ENCODE measurements at regions not wholly inside any gene's neighbourhood (a gene's known extent, or its start where the extent isn't known, plus 50 kb on each side); places are given as distances from the start of the nearest gene placed in this dataset.

DNA sequence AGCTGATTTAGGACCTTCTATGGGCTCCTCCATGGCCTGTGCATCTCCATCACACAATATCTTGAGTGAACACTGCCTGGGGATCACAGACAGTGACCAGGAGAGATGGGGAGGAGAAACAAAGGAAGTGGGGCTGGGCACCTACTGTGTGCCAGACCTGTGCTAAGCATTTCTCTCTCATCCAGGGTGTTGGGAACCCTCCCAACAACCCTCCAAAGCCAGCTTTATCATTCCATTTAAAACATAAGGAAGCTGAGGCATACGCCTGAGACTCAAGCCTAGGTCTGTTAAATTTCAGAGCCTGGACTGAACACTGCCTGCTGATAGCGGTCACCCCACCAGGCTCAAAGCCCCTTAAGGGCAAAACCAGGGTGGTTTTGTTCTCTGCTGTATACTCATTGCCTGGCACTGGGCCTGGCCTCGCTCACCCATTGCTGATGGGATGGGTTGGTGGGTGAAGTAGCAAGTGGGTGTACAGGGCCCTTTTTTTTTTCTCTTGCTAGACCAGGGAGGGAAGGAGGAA is 130.1 kb downstream of the MN1 start:
- H3K27me3 ChIP-seq (ENCODE audit: insufficient read depth, low read length) = no peaks in the 10 kb centered on the region
- no peak overlapping the region for H2AFZ ChIP-seq (ENCODE audit: low read length)
- no peaks in the 10 kb centered on the region for H3K9me3 ChIP-seq (ENCODE audit: low read length)
- no peak overlapping the region for H3K27ac ChIP-seq (ENCODE audit: low read depth, low read length, poor library complexity, severe bottlenecking)
- no peak overlapping the region for H3K9ac ChIP-seq (ENCODE audit: low read length)
- H3K79me2 ChIP-seq (ENCODE audit: insufficient read depth, low read length) = no peaks in the 10 kb centered on the region
- no peaks in the 10 kb centered on the region for H4K20me1 ChIP-seq (ENCODE audit: insufficient read depth, low read length)
- H3K9me2 ChIP-seq (ENCODE audit: low read depth, low read length) = no peaks in the 10 kb centered on the region
- no peaks in the 10 kb centered on the region for H3K36me3 ChIP-seq (ENCODE audit: insufficient read depth, low read length)
- TF ChIP-seq, protein P1, sequence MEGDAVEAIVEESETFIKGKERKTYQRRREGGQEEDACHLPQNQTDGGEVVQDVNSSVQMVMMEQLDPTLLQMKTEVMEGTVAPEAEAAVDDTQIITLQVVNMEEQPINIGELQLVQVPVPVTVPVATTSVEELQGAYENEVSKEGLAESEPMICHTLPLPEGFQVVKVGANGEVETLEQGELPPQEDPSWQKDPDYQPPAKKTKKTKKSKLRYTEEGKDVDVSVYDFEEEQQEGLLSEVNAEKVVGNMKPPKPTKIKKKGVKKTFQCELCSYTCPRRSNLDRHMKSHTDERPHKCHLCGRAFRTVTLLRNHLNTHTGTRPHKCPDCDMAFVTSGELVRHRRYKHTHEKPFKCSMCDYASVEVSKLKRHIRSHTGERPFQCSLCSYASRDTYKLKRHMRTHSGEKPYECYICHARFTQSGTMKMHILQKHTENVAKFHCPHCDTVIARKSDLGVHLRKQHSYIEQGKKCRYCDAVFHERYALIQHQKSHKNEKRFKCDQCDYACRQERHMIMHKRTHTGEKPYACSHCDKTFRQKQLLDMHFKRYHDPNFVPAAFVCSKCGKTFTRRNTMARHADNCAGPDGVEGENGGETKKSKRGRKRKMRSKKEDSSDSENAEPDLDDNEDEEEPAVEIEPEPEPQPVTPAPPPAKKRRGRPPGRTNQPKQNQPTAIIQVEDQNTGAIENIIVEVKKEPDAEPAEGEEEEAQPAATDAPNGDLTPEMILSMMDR (IDR thresholded peaks at IDR 0.05; ENCODE audit: low read length) = no peak
- no peak for TF ChIP-seq EZH2 (IDR thresholded peaks at IDR 0.05; ENCODE audit: borderline replicate concordance, low read length)
- no peak overlapping the region for H3K4me2 ChIP-seq (ENCODE audit: low read length)
- H3K4me1 ChIP-seq (ENCODE audit: insufficient read depth, low read length, severe bottlenecking) = no peaks in the 10 kb centered on the region
- no peak overlapping the region for H3K4me3 ChIP-seq (ENCODE audit: low read depth, low read length, poor library complexity, severe bottlenecking)
- no peaks in the 10 kb centered on the region for H3F3A ChIP-seq (ENCODE audit: insufficient read depth, low read length)

DNA sequence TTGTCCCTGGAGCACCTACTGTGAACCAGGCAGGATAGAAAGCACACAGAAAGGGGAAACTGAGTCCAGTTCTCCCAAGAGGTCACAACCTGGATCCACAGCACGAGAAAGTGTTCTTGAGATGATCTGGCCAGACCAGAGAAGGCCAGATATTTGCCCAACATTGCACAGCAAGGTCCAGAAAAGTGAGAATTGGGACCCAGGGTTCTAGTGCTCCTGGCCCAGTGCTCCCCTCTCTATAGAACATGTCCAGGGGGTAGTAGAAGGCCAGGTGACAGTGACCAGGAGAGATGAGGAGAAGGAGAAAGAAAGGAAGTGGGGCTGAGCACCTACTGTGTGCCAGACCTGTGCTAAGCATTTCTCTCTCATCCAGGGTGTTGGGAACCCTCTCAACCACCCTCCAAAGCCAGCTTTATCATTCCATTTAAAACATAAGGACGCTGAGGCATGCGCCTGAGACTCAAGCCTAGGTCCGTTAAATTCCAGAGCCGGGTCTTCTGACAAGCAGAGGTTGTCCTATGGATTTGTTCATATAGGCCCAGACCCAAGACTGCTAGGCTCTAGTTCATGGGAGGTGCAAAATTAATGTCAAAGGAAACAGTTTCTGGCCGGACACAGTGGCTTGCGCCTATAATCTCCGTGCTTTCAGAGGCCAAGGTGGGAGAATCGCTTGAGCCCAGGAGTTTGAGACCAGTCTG is 128.7 kb downstream of the MN1 start:
- Histone ChIP-seq H3F3A (ENCODE audit: insufficient read depth, low read length) (no peaks in the 10 kb centered on the region), H3K9me2 (ENCODE audit: low read depth, low read length) (no peaks in the 10 kb centered on the region), H3K9ac (ENCODE audit: low read length) (no peak overlapping the region), H3K79me2 (ENCODE audit: insufficient read depth, low read length) (no peaks in the 10 kb centered on the region), H4K20me1 (ENCODE audit: insufficient read depth, low read length) (no peaks in the 10 kb centered on the region), H3K4me3 (ENCODE audit: low read depth, low read length, poor library complexity, severe bottlenecking) (no peak overlapping the region), H3K27ac (ENCODE audit: low read depth, low read length, poor library complexity, severe bottlenecking) (no peak overlapping the region), H3K4me2 (ENCODE audit: low read length) (no peak overlapping the region), H3K27me3 (ENCODE audit: insufficient read depth, low read length) (no peaks in the 10 kb centered on the region), H2AFZ (ENCODE audit: low read length) (no peak overlapping the region), H3K4me1 (ENCODE audit: insufficient read depth, low read length, severe bottlenecking) (no peaks in the 10 kb centered on the region), H3K9me3 (ENCODE audit: low read length) (no peaks in the 10 kb centered on the region), H3K36me3 (ENCODE audit: insufficient read depth, low read length) (no peaks in the 10 kb centered on the region)
- TF ChIP-seq, protein P1 (IDR thresholded peaks at IDR 0.05; ENCODE audit: low read length) = no peak
- no peak for TF ChIP-seq EZH2 (IDR thresholded peaks at IDR 0.05; ENCODE audit: borderline replicate concordance, low read length)

DNA sequence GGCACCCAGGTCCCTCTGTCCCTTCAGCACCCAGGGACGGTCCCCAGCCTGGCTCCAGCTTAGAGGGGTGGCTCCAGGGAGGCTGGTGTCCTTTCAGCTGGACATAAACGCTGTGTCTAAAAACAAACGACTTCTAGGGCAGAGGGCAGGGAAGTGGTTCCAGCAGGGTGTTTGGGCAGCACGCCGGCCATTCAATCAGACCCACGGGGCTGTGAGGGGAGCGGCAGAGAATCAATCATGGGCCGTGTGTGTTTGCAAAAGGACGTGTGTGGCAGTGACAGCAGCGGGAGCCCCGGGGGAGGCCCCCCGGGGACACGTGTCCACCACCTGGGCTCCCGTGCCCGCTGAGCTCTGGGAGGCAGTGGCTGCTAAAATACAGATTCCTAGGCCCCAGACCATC is 127.7 kb downstream of the MN1 start:
- H3K9me2 ChIP-seq (ENCODE audit: low read depth, low read length) = no peaks in the 10 kb centered on the region
- no peak overlapping the region for H3K27ac ChIP-seq (ENCODE audit: low read depth, low read length, poor library complexity, severe bottlenecking)
- no peak overlapping the region for H3K9ac ChIP-seq (ENCODE audit: low read length)
- H3K79me2 ChIP-seq (ENCODE audit: insufficient read depth, low read length) = no peaks in the 10 kb centered on the region
- no peaks in the 10 kb centered on the region for H3K36me3 ChIP-seq (ENCODE audit: insufficient read depth, low read length)
- TF ChIP-seq EZH2 (IDR thresholded peaks at IDR 0.05; ENCODE audit: borderline replicate concordance, low read length) = no peak
- TF ChIP-seq, protein P1 (IDR thresholded peaks at IDR 0.05; ENCODE audit: low read length) = no peak
- no peak overlapping the region for H2AFZ ChIP-seq (ENCODE audit: low read length)
- H3K4me1 ChIP-seq (ENCODE audit: insufficient read depth, low read length, severe bottlenecking) = no peaks in the 10 kb centered on the region
- no peaks in the 10 kb centered on the region for H3K9me3 ChIP-seq (ENCODE audit: low read length)
- no peak overlapping the region for H3K4me3 ChIP-seq (ENCODE audit: low read depth, low read length, poor library complexity, severe bottlenecking)
- no peaks in the 10 kb centered on the region for H3F3A ChIP-seq (ENCODE audit: insufficient read depth, low read length)
- H3K27me3 ChIP-seq (ENCODE audit: insufficient read depth, low read length) = no peaks in the 10 kb centered on the region
- H3K4me2 ChIP-seq (ENCODE audit: low read length) = no peak overlapping the region
- no peaks in the 10 kb centered on the region for H4K20me1 ChIP-seq (ENCODE audit: insufficient read depth, low read length)

Measured in OCI-LY1 (cell line).